ENCODE measurements at regions not wholly inside any gene's neighbourhood (a gene's known extent, or its start where the extent isn't known, plus 50 kb on each side); places are given as distances from the start of the nearest gene placed in this dataset.

DNA sequence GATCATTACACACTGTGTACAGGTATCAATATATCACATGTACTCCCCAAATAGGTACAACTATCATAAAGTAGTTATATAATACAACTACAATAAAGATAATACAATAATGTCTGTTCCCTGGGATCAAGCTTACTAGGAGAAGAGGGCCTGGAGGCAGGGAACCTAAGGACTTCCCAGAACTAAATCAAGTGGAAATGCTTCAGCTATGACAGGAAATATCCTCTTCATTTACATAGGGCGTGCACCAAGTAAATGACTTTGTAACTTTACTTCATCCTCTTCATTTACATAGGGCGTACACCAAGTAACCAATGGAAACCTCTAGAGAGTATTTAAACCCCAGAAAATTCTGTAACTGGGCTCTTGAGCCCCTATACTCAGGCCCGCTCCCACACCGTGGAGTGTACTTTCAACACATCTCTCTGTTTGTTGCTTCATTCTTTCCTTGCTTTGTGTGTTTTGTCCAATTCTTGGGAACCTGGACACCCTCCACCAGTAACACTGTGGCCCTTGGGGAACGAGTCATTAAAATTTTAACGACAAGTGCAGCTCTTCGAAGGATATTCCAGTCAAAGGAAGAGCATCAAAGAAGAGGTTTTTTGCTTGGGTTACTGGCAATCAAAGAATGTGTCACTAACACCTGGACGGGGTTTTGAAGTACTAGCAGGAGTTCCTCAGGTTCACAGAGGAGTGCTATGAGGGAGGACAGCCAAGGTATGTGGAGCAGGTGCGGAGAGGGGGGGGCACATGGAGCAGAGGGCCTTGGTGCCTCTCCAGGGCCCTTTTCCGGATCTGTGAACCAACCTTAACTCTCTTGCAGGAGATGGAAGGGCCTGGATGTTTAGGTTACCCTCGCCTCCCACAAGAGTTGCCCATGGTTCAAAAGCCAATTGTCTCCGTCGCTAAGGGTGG, 106.6 kb upstream of the DAP start:
- Mint-ChIP-seq H3K4me1 (peaks cover 2% of the 10 kb centered on the region), H3K4me3 (no peak overlapping the region), H3K27me3 (peaks cover 8% of the 10 kb centered on the region), H3K36me3 (no peaks in the 10 kb centered on the region), H3K9me3 (no peaks in the 10 kb centered on the region), H3K27ac (no peak overlapping the region)
- DNase-seq (no peak), ATAC-seq (ENCODE audit: low read depth) (no peak)
- POLR2A ChIA-PET: no interaction called here

DNA sequence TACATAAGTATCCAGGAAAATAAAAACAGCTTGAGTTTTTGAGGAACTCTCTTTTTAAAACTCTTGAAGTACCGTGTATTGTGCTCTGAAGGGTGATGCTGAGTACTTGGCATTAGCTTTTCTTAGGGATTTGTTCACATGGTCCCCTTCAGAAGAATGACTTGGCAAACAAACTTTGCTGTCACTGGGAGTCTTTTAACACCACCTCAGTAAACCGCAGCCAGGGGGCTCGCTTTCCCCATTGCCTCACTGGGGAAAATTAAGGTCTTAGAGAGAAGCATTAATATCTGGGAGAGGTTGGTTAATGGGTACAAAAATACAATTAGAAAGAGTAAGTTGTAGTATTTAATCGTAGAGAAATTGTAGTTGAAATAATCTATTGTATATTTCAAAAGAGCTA, 105.9 kb upstream of the DAP start:
- H3K27ac Mint-ChIP-seq: no peak overlapping the region
- H3K9me3 Mint-ChIP-seq: no peaks in the 10 kb centered on the region
- peaks cover 2% of the 10 kb centered on the region for H3K4me1 Mint-ChIP-seq
- no peaks in the 10 kb centered on the region for H3K36me3 Mint-ChIP-seq
- H3K27me3 Mint-ChIP-seq: peaks cover 11% of the 10 kb centered on the region
- POLR2A ChIA-PET: no interaction called here
- no peak overlapping the region for H3K4me3 Mint-ChIP-seq
- no peak for DNase-seq
- ATAC-seq (ENCODE audit: low read depth): no peak

DNA sequence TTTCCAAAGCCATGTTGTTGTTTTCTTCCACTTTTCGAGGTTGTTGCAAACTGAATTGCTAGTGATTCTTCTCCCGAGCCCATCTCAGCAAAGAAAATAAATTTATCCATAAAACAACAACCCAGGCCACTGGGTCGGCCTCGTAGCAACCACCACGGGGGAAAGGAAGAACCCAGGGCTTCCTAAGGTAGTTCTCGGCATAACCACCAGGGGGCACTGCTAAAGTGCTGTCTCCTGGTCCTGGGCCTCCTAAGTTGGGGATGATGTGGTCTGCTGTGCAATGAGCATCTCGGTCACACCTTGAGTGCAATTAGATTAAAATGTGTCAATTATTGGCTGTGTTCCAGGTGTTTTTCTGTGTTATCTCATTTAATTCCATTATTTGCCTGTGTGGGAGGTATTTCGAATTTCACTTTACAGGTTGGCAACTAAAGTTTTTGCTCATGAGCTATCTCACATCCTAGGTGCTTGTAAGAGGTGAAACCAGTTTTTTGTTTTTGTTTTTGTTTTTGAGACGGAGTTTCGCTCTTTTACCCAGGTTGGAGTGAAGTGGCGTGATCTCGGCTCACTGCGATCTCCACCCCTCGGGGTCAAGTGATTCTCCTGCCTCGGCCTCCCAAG, 102.8 kb upstream of the DAP start:
- no peaks in the 10 kb centered on the region for H3K9me3 Mint-ChIP-seq
- H3K36me3 Mint-ChIP-seq: no peaks in the 10 kb centered on the region
- ATAC-seq (ENCODE audit: low read depth): peak; percentile 45
- peaks cover 2% of the 10 kb centered on the region for H3K4me1 Mint-ChIP-seq
- no peak overlapping the region for H3K27ac Mint-ChIP-seq
- H3K4me3 Mint-ChIP-seq: no peak overlapping the region
- DNase-seq: peak; percentile 53
- peaks cover 5% of the 10 kb centered on the region for H3K27me3 Mint-ChIP-seq
- POLR2A ChIA-PET: no interaction called here

DNA sequence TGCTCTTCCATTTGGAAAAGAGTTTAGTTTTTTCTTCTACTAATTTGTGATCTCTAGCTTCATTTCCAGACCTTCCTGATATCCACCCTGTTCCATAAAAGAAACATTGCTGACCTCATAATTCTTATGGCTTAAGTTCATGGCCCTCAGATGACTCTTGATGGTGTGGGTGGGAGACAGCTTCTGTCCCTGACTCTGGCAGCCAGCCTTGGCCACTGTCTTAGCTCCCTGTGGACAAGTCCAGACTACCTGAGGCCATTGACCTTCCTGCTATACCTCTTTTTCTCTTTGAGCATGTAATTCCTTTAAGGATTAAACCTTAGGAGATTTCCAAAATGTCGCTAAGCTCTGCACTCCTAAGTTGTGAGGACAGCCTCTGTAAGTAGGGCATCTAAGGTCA, 101.1 kb upstream of the DAP start:
- ATAC-seq (ENCODE audit: low read depth) (no peak), DNase-seq (no peak)
- Mint-ChIP-seq H3K9me3 (no peaks in the 10 kb centered on the region), H3K27me3 (peaks cover 10% of the 10 kb centered on the region), H3K27ac (no peak overlapping the region), H3K4me1 (peaks cover 2% of the 10 kb centered on the region), H3K36me3 (no peaks in the 10 kb centered on the region), H3K4me3 (no peak overlapping the region)
- POLR2A ChIA-PET: no interaction called here

DNA sequence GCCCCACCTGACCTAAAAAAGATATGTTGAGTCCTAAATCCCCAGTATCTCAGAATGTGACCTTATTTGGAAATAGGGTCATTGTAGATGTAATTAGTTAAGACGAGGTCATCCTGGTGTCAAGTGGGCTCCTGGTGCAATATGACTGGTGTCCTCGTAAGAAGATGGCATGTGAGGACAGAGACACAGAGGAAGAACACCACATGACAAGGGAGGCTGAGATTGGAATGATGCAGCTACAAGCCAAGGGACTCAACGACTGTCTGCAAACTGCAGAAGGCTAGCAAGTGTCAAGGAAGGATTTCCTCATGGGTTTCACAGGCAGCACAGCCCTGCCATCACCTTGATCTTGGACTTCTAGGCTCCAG, 100.4 kb upstream of the DAP start:
- H3K36me3 Mint-ChIP-seq: no peaks in the 10 kb centered on the region
- H3K27ac Mint-ChIP-seq: no peak overlapping the region
- H3K9me3 Mint-ChIP-seq: no peaks in the 10 kb centered on the region
- peaks cover 2% of the 10 kb centered on the region for H3K4me1 Mint-ChIP-seq
- ATAC-seq (ENCODE audit: low read depth) (no peak), DNase-seq (no peak)
- peaks cover 10% of the 10 kb centered on the region for H3K27me3 Mint-ChIP-seq
- H3K4me3 Mint-ChIP-seq: no peak overlapping the region
- POLR2A ChIA-PET: no interaction called here

DNA sequence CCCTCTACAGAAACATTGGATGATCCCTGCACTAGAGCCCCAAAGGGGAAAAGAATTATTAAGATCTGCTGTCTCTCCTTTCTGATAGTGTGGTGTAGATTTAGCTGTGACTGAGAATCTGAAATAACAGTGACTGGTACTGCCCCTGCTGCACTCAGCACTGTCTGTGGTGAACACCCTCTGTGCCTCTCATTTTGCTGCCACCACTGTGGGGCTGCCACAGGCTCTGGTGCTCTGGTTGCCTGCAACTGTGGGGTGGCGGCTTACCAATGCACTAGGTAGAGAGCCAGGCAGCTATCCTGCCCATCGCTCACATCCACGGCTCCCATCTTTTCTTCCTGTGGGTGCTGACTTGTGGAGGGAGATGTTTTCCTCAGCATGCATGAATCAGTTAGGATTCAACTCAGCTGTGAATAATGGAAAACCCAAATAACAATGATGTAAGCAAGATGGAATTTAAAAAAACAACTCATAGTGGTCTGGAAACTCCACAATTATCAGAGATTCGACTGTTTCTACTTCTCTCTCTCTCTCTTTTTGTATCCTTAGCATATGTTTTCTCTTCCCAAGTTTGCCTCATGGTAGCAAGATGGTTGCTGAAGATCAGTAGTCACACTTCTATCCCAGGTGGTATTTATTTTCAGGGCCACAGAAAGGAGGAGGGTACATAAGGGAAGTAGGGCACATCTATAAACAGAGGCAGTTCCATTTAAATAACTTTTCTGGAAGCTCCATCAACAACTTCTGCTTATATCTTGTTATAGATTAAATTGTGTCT, 99.8 kb upstream of the DAP start:
- DNase-seq: no peak
- POLR2A ChIA-PET: no interaction called here
- no peaks in the 10 kb centered on the region for H3K9me3 Mint-ChIP-seq
- H3K27me3 Mint-ChIP-seq: peaks cover 9% of the 10 kb centered on the region
- no peak overlapping the region for H3K27ac Mint-ChIP-seq
- peaks cover 2% of the 10 kb centered on the region for H3K4me1 Mint-ChIP-seq
- H3K4me3 Mint-ChIP-seq: no peak overlapping the region
- no peaks in the 10 kb centered on the region for H3K36me3 Mint-ChIP-seq
- ATAC-seq (ENCODE audit: low read depth): no peak

DNA sequence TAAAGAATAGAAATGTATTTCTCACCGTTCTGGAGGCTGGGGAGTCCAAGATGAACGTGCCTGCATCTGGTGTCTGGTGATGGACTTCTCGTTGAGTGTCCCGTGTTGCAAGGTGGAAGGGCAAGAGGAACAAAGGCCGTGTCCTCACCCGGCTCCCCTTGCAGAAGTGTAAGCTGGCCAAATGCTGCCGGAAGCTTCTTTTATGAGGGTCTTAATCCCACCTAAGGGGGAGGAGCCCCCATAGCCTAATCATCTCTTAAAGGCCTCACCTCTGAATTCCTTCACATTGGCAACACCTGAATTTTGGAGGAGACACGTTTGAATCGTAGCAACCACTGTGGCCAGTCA, 99.1 kb upstream of the DAP start:
- peaks cover 2% of the 10 kb centered on the region for H3K4me1 Mint-ChIP-seq
- H3K4me3 Mint-ChIP-seq: no peak overlapping the region
- no peak for ATAC-seq (ENCODE audit: low read depth)

DNA sequence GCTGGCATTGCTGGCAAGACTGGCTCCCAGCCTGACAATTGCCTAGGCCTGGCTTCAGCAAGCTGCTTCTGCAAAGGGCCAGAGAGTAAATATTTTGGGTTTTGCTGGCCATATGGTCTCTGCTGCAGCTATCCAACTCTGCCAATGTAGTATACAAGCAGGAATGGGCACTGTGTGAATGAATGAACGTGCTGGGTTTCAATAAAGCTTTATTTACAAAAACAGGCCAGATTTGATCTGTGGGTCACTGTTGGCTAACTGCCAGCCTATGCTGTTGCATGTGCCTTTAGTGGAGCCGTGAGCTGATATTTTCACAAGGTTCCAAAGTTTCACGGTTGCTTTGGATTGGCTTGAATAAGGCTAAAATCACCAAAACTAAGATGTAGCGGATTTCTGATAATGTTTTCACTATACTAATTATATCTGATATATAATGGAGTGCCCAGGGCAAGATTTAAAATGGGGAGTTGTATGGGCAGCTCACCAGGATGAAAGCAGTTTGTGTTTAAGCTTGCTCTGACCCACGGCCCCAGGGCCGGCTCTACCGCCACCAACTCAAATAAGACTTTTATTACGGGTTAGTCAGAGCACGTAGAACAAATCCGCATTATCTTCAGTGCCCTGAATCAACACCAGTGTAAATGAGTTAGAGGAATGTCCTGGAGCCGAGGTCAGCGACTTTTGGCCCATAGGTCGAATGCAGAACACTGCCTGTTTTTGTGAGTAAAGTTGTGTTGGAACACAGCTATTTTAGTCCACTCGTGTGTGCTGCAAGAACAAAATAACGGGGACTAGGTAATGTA, 98.6 kb upstream of the DAP start:
- Mint-ChIP-seq H3K27me3 (peaks cover 8% of the 10 kb centered on the region), H3K9me3 (no peaks in the 10 kb centered on the region), H3K4me3 (no peak overlapping the region), H3K36me3 (no peaks in the 10 kb centered on the region), H3K27ac (no peak overlapping the region), H3K4me1 (peaks cover 2% of the 10 kb centered on the region)
- no peak for DNase-seq
- ATAC-seq (ENCODE audit: low read depth): no peak
- POLR2A ChIA-PET: no interaction called here

More for the DNA sequence above, 99.1 kb upstream of the DAP start:
- POLR2A ChIA-PET: no interaction called here
- no peak overlapping the region for H3K27ac Mint-ChIP-seq
- H3K27me3 Mint-ChIP-seq: peaks cover 8% of the 10 kb centered on the region
- no peak for DNase-seq
- H3K36me3 Mint-ChIP-seq: no peaks in the 10 kb centered on the region
- no peaks in the 10 kb centered on the region for H3K9me3 Mint-ChIP-seq

DNA sequence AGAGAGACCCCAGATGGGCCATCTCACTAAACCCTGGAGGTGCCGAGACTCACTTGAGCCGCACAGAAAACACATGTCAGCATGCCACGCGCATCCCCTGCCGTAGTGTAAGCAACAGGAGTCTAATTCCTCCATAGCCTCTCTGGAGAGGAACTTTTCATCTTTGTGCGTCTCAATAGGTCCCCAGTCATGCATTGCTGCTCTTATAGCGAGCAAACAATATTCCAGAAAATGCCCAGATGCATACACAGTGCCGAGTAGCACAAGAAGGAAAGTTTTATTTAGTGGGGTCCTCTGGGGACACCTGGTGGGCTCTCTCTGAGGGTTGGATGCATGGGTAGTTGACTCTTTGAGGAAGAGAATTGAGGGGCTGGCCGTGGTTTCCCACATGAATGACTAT, 97.9 kb upstream of the DAP start:
- Mint-ChIP-seq H3K27me3 (peaks cover 8% of the 10 kb centered on the region), H3K36me3 (no peaks in the 10 kb centered on the region), H3K9me3 (no peaks in the 10 kb centered on the region)

DNA sequence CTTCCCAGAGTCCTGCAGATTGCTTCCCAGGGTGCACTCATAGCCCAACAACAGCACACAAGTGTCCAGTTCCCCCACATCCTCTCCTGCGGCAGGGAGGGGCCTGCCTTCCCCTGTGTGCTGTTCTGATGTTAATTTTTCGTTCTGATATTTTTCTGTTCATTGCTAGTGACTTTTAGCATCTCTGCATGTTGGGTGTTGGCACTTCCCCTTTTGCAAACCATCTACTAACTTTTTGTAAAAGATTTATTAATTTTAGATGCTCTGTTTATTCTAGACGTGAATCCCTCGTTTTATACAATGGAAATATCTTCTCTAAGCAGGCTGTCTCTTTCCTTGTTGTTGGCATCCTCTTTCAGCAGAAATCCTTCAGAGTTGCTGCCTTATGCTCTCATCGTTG, 97.3 kb upstream of the DAP start:
- no peaks in the 10 kb centered on the region for H3K36me3 Mint-ChIP-seq
- H3K27ac Mint-ChIP-seq: no peak overlapping the region
- H3K27me3 Mint-ChIP-seq: peaks cover 8% of the 10 kb centered on the region
- DNase-seq: no peak
- POLR2A ChIA-PET: no interaction called here
- ATAC-seq (ENCODE audit: low read depth): no peak
- H3K4me1 Mint-ChIP-seq: no peaks in the 10 kb centered on the region
- H3K9me3 Mint-ChIP-seq: no peaks in the 10 kb centered on the region
- no peak overlapping the region for H3K4me3 Mint-ChIP-seq

More for the DNA sequence above, 97.9 kb upstream of the DAP start:
- no peak overlapping the region for H3K4me3 Mint-ChIP-seq
- POLR2A ChIA-PET: no interaction called here
- DNase-seq (no peak), ATAC-seq (ENCODE audit: low read depth) (no peak)
- peaks cover 2% of the 10 kb centered on the region for H3K4me1 Mint-ChIP-seq
- H3K27ac Mint-ChIP-seq: no peak overlapping the region

DNA sequence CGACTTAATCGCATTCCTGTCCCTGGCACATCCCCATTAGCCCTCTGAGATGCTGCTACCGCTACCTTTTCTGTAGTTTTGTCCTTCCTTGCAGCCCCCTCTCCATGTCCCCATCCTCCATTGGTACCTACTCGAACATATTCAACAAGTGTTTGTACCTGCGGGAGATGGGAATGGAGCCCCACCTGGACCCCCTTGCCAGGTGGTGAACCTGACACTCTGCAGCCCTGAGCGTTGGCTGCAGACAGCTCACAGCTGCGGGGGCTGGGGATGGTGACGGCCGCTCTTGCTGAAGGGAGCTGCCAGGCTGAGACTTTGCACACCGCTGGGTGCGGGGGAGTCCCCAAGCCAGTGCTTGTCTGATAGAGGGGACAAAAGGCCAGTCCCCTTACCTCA, 96.3 kb upstream of the DAP start:
- Mint-ChIP-seq H3K4me1 (no peaks in the 10 kb centered on the region), H3K27me3 (peaks cover 8% of the 10 kb centered on the region), H3K4me3 (no peak overlapping the region), H3K36me3 (no peaks in the 10 kb centered on the region), H3K9me3 (no peaks in the 10 kb centered on the region), H3K27ac (no peak overlapping the region)
- DNase-seq: no peak
- POLR2A ChIA-PET: no interaction called here
- no peak for ATAC-seq (ENCODE audit: low read depth)

DNA sequence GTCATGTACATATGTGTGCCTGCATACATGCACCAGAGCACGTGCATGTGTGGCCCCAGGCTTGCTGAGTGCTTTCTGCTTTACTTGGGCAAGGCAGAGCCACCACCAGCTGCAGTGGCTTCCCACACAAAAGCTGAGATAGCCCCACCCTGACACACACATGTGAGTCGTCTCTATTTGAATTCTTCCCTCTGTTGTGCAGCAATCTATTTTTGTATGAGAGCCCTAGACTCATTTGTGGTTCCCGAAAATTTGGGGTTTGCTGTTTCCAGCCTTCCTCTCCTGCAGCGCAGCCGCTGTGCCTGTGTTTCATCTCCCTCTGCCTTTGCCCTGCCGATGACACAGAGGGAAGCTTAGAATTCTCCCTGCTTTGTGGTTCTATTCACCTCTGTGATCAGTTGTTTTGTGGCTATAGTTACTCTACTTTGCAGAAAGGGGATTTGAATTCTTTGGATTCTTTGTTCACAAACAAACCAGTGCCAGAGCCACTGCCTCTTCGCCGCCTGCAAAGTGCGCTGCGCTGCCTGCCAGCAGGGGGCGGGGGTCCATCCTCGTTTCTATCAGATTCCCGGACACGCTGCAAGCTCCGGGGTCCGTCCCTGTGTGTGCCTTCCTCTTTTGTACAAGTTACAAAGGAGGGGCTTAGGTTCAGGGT, 95.8 kb upstream of the DAP start:
- H3K9me3 Mint-ChIP-seq: no peaks in the 10 kb centered on the region
- DNase-seq (peak; percentile 49), ATAC-seq (ENCODE audit: low read depth) (no peak)
- H3K4me3 Mint-ChIP-seq: no peak overlapping the region
- H3K36me3 Mint-ChIP-seq: no peaks in the 10 kb centered on the region
- H3K27ac Mint-ChIP-seq: no peak overlapping the region
- H3K27me3 Mint-ChIP-seq: peaks cover 8% of the 10 kb centered on the region
- POLR2A ChIA-PET: no interaction called here
- H3K4me1 Mint-ChIP-seq: no peaks in the 10 kb centered on the region

DNA sequence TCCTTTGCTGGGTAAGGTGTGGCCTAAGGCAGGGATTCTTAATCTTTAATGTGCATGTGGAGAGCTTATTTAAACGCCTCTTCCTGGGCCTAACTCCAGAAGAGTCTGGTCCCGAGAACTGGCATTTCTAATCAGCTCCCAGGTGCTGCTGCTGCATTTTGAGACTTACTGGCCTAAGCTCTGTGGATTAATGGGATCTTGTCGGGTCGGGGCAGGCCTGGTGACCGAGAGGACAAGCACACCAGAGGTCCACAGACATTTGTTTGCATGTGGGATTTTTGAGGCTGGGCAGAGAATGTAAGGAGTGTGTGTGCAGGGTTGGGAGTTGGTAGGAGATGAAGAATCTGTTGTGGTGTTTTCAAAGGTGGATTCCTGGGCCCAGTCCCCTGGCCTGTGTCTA, 95.0 kb upstream of the DAP start:
- H3K27ac Mint-ChIP-seq: no peak overlapping the region
- DNase-seq: no peak
- ATAC-seq (ENCODE audit: low read depth): no peak
- POLR2A ChIA-PET: no interaction called here
- H3K4me3 Mint-ChIP-seq: no peak overlapping the region
- H3K27me3 Mint-ChIP-seq: peaks cover 12% of the 10 kb centered on the region
- H3K9me3 Mint-ChIP-seq: no peaks in the 10 kb centered on the region
- H3K4me1 Mint-ChIP-seq: no peaks in the 10 kb centered on the region
- H3K36me3 Mint-ChIP-seq: no peaks in the 10 kb centered on the region
